GM12878 (cell line): ENCODE measurements at regions not wholly inside any gene's neighbourhood (a gene's known extent, or its start where the extent isn't known, plus 50 kb on each side); places are given as distances from the start of the nearest gene placed in this dataset.
"Not testable (repeated sequence)": the region's sequence is repeated elsewhere in the genome, so short reads cannot be mapped to it uniquely, and the experiment has no call there.

Experiments used
- ATAC-seq: fragments of 200-7000 bp; cut with Tn5 transposase; 3 replicates; pipeline ENCODE4 v1.9.1; 2020; ENCODE audit warnings: mild to moderate bottlenecking, moderate library complexity
- BruUV-seq: library from RNA; stranded (reverse); fragments of 400-500 nt; replicated peaks from 2 replicates; lab custom pipeline; 2021; lab: Mats Ljungman, UMichigan
- CTCF ChIA-PET: fragments of 300-600 bp; sonication (Branson Sonifier 250); formaldehyde crosslinking; extraction: SDS; loops from one replicate; lab custom pipeline; 2021; ENCODE audit warnings: inconsistent platforms; lab: Yijun Ruan, JAX
- POLR2A ChIA-PET: fragments of 350-600 bp; formaldehyde crosslinking; extraction: SDS; loops from one replicate; lab custom pipeline; 2021; ENCODE audit warnings: inconsistent platforms; lab: Charles Lee
- RAD21 ChIA-PET: fragments of 300-600 bp; sonication (Branson Sonifier 250); formaldehyde crosslinking; loops from one replicate; lab custom pipeline; 2023; ENCODE audit warnings: antibody characterized with exemption; ENCODE audit not compliant: unreplicated experiment; lab: Charles Lee
- SMC1A ChIA-PET: fragments of 300-600 bp; sonication (Branson Sonifier 250); formaldehyde crosslinking; loops from one replicate; lab custom pipeline; 2023; ENCODE audit not compliant: unreplicated experiment, uncharacterized antibody; lab: Charles Lee
- DNase-seq: peaks from one replicate; pipeline ENCODE4 v3.0.0-alpha.2; 2011; ENCODE audit warnings: low read depth, low spot score
- FAIRE-seq: peaks from 3 replicates; lab custom pipeline; 2011; peaks lifted over from hg19 to GRCh38; lab: Jason Lieb, UNC
- H2AFZ ChIP-seq: 2 replicates; pipeline ENCODE4 v1.6.0; 2011; ENCODE audit warnings: low read depth, low read length, control low read depth; ENCODE audit not compliant: control insufficient read depth
- H3K27ac ChIP-seq: 2 replicates; pipeline ENCODE4 v1.5.1; 2011; ENCODE audit warnings: control low read depth; ENCODE audit not compliant: control insufficient read depth, insufficient read depth
- H3K27me3 ChIP-seq, 2 experiments: replicated peaks in 1 of 2; 2 replicates each; pipeline versions ENCODE4 v1.6.0 to v1.6.1; 2011; ENCODE audit warnings: low read length in 1 of 2; ENCODE audit not compliant: control insufficient read depth in 2 of 2, insufficient read depth in 2 of 2
- H3K36me3 ChIP-seq, 2 experiments: 2 replicates each; pipeline ENCODE4 v1.5.1; 2011; ENCODE audit warnings: low read length in 1 of 2; ENCODE audit not compliant: control insufficient read depth in 2 of 2, insufficient read depth in 2 of 2
- H3K4me1 ChIP-seq: 2 replicates; pipeline ENCODE4 v1.6.1; 2011; ENCODE audit warnings: mild to moderate bottlenecking, low read length, moderate library complexity, mixed read lengths; ENCODE audit not compliant: control insufficient read depth, insufficient read depth
- H3K4me2 ChIP-seq: 2 replicates; pipeline ENCODE4 v1.6.0; 2011; ENCODE audit warnings: control low read depth; ENCODE audit not compliant: control insufficient read depth, insufficient read depth
- H3K4me3 ChIP-seq: fragments of 200-600 bp; sonication (generic); 2 replicates; pipeline ENCODE4 v1.5.1; 2016
- H3K79me2 ChIP-seq: 2 replicates; pipeline ENCODE4 v1.6.0; 2011; ENCODE audit warnings: low read length; ENCODE audit not compliant: control insufficient read depth, insufficient read depth
- H3K9ac ChIP-seq: 2 replicates; pipeline ENCODE4 v1.8.0; 2011; ENCODE audit warnings: low read length, control low read depth, mixed read lengths; ENCODE audit not compliant: control insufficient read depth, insufficient read depth
- H3K9me3 ChIP-seq: replicated peaks from 3 replicates; pipeline ENCODE4 v1.5.1; 2011; ENCODE audit warnings: mild to moderate bottlenecking, low read length; ENCODE audit not compliant: control insufficient read depth, insufficient read depth
- H4K20me1 ChIP-seq: 2 replicates; pipeline ENCODE4 v1.6.0; 2011; ENCODE audit not compliant: control insufficient read depth, insufficient read depth
- E2F8 ChIP-seq: fragments of 450-650 bp; IDR thresholded peaks from 2 replicates; pipeline ENCODE4 v1.6.1; 2018; ENCODE audit warnings: mild to moderate bottlenecking, low read depth, moderate library complexity; ENCODE audit not compliant: partially characterized antibody
- FOS ChIP-seq: IDR thresholded peaks from 3 replicates; pipeline ENCODE4 v1.6.1; 2011; ENCODE audit warnings: borderline replicate concordance; ENCODE audit not compliant: insufficient read length; ENCODE audit errors: extremely low read depth
- WGBS: methylation state at CpG from one replicate; pipeline ENCODE4 v1.1.6; 2016; ENCODE audit warnings: low lambda C conversion rate; ENCODE audit not compliant: insufficient replicate concordance, insufficient coverage; ENCODE audit errors: missing lambda C conversion rate; 5-methylcytosine and 5-hydroxymethylcytosine counted together
- in situ Hi-C: fragments of 300-500 bp; cut with MboI; formaldehyde crosslinking; loops from 9 replicates; pipeline ENCODE4 v1.14.3; 2018; ENCODE audit warnings: mixed read lengths
- intact Hi-C: fragments of 100-400 bp; cut with micrococcal nuclease; formaldehyde crosslinking; loops from one replicate; pipeline ENCODE4 v1.14.2; 2022; ENCODE audit not compliant: unreplicated experiment

- H3K79me2 ChIP-seq = no peaks in the 10 kb centered on the region
- ChIA-PET POLR2A (no interaction called here), SMC1A (interaction anchor here (1.3 kb wide), 1 partner anchor 25 kb away, joined by 5 read pairs; no protein-coding TSS in a partner anchor), RAD21 (no interaction called here), CTCF (no interaction called here)
- no TSS peak for BruUV-seq
- H3K4me3 ChIP-seq = no peak overlapping the region
- no peak for DNase-seq
- intact Hi-C loops (no loop called here), in situ Hi-C loops (no loop called here)
- H3K27ac ChIP-seq = no peak overlapping the region
- H4K20me1 ChIP-seq = no peaks in the 10 kb centered on the region
- 0% methylated on average over 1 of the region's 1 CpG for WGBS
- H3K9ac ChIP-seq = no peak overlapping the region
- no peaks in the 10 kb centered on the region for H3K27me3 ChIP-seq
- no peaks in the 10 kb centered on the region for H3K4me1 ChIP-seq
- H3K4me2 ChIP-seq = no peak overlapping the region
- H3K36me3 ChIP-seq = no peaks in the 10 kb centered on the region
- no peak overlapping the region for H2AFZ ChIP-seq
- no peak for FAIRE-seq
- ATAC-seq = no peak
- TF ChIP-seq FOS (no peak), E2F8 (no peak)
- no peaks in the 10 kb centered on the region; the same call in 2 of the 3 replicates for H3K9me3 ChIP-seq
Observed at GRCh38 chr6:145096846-145097245, 638.5 kb downstream of the EPM2A start.

GRCh38 chr6:145098127-145098526 is 637.2 kb downstream of the EPM2A start:
- ChIA-PET SMC1A (interaction anchor here (0.7 kb wide), 1 partner anchor 44 kb away, joined by 3 read pairs; no protein-coding TSS in a partner anchor), CTCF (interaction anchor here (0.7 kb wide), 1 partner anchor 43 kb away, joined by 4 read pairs; no protein-coding TSS in a partner anchor)
- H2AFZ ChIP-seq, H4K20me1 ChIP-seq, RAD21 ChIA-PET, FAIRE-seq, H3K9ac ChIP-seq, H3K36me3 ChIP-seq, H3K27ac ChIP-seq, in situ Hi-C loops, H3K4me2 ChIP-seq, H3K79me2 ChIP-seq, ATAC-seq, H3K27me3 ChIP-seq, H3K4me1 ChIP-seq, intact Hi-C loops, BruUV-seq, DNase-seq, H3K9me3 ChIP-seq, H3K4me3 ChIP-seq, POLR2A ChIA-PET: not testable (repeated sequence)
- 53% methylated on average over 6 of the region's 6 CpGs for WGBS
